ENCODE measurements at regions not wholly inside any gene's neighbourhood (a gene's known extent, or its start where the extent isn't known, plus 50 kb on each side); places are given as distances from the start of the nearest gene placed in this dataset.

DNA sequence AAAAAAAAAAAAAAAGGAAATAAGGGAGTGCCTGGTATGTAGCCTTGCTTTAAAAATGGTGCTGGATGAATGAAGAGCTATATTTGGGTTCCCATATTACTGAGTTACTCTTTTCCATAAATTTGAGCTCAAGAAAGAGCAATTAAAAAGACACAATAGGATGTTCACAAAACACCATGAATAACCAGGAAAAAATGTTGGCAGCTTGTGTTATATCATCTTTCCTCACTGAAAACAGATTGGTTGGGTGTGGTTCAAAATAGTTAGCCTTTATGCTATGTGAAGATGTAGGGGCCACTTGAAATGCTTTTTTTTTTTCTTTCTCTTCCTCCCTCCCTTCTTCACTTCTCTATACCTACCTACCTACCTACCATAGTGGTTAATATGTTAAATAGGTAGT lies 256.9 kb downstream of the STK31 start:
- Histone ChIP-seq H3K79me2 (ENCODE audit: insufficient read depth, low read length) (no peaks in the 10 kb centered on the region), H3K27me3 (ENCODE audit: insufficient read depth, low read length, poor library complexity) (no peaks in the 10 kb centered on the region), H3K9ac (ENCODE audit: low read depth, low read length) (no peak overlapping the region), H3K27ac (ENCODE audit: low read length) (no peak overlapping the region), H3K36me3 (ENCODE audit: insufficient read depth, low read length) (no peaks in the 10 kb centered on the region), H3K4me1 (ENCODE audit: insufficient read depth, low read length) (no peaks in the 10 kb centered on the region), H3K4me3 (ENCODE audit: low read depth in 1 of 2, low read length in 2 of 2) (no peak overlapping the region), H4K20me1 (ENCODE audit: insufficient read depth, low read length) (no peaks in the 10 kb centered on the region), H3K4me2 (ENCODE audit: insufficient read depth, low read length) (no peak overlapping the region), H2AFZ (ENCODE audit: low read depth, low read length) (no peak overlapping the region), H3K9me3 (ENCODE audit: insufficient read depth, low read length, severe bottlenecking) (no peaks in the 10 kb centered on the region)
- no peak for TF ChIP-seq EZH2 (IDR thresholded peaks at IDR 0.05; ENCODE audit: borderline replicate concordance, low read depth, low read length, severe bottlenecking)
- TF ChIP-seq, protein P1, sequence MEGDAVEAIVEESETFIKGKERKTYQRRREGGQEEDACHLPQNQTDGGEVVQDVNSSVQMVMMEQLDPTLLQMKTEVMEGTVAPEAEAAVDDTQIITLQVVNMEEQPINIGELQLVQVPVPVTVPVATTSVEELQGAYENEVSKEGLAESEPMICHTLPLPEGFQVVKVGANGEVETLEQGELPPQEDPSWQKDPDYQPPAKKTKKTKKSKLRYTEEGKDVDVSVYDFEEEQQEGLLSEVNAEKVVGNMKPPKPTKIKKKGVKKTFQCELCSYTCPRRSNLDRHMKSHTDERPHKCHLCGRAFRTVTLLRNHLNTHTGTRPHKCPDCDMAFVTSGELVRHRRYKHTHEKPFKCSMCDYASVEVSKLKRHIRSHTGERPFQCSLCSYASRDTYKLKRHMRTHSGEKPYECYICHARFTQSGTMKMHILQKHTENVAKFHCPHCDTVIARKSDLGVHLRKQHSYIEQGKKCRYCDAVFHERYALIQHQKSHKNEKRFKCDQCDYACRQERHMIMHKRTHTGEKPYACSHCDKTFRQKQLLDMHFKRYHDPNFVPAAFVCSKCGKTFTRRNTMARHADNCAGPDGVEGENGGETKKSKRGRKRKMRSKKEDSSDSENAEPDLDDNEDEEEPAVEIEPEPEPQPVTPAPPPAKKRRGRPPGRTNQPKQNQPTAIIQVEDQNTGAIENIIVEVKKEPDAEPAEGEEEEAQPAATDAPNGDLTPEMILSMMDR (IDR thresholded peaks at IDR 0.05; ENCODE audit: borderline replicate concordance, extremely low read depth, low read length, poor library complexity, severe bottlenecking) = no peak
- no peak for ATAC-seq (ENCODE audit: insufficient read depth, low read depth)
- no peak for DNase-seq

DNA sequence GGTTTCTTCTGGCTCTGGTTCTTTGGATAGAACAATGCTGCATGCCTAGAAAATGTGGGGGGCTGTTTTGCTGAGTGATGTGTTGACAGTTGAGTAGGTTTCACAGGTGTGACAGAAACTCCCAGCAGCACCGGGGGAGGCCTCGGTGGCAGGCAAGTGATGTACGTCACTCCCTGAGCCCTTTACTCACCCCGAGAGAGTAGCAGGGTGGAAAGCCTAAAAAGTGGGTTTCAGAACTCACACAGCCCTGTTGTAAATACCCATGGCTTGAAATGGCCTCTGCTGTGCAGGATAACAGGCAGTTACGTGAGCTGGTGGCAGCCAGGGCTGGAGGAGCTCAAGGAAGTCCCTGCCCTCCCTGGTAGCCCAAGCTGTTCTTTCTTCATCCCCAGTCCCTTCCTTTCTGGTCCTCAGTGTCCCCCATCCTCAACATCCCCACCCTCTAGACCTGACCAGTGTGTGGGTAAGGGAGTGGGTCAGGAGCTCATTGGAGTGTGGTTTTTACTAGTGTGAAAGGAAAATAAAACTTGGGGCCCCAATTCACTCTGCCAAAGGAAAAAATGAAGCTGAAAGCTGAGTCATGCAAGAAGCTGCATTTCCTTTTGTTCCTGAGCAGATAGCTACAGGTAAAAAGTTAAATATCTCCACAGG lies 258.1 kb downstream of the STK31 start:
- Histone ChIP-seq H4K20me1 (ENCODE audit: insufficient read depth, low read length) (no peaks in the 10 kb centered on the region), H3K4me3 (ENCODE audit: low read depth in 1 of 2, low read length in 2 of 2) (no peak overlapping the region), H3K4me2 (ENCODE audit: insufficient read depth, low read length) (no peak overlapping the region), H3K4me1 (ENCODE audit: insufficient read depth, low read length) (no peaks in the 10 kb centered on the region), H3K36me3 (ENCODE audit: insufficient read depth, low read length) (no peaks in the 10 kb centered on the region), H3K79me2 (ENCODE audit: insufficient read depth, low read length) (no peaks in the 10 kb centered on the region), H2AFZ (ENCODE audit: low read depth, low read length) (no peak overlapping the region), H3K9ac (ENCODE audit: low read depth, low read length) (no peak overlapping the region), H3K9me3 (ENCODE audit: insufficient read depth, low read length, severe bottlenecking) (no peaks in the 10 kb centered on the region), H3K27ac (ENCODE audit: low read length) (no peak overlapping the region), H3K27me3 (ENCODE audit: insufficient read depth, low read length, poor library complexity) (no peaks in the 10 kb centered on the region)
- TF ChIP-seq, protein P1 (IDR thresholded peaks at IDR 0.05; ENCODE audit: borderline replicate concordance, extremely low read depth, low read length, poor library complexity, severe bottlenecking) = no peak
- no peak for TF ChIP-seq EZH2 (IDR thresholded peaks at IDR 0.05; ENCODE audit: borderline replicate concordance, low read depth, low read length, severe bottlenecking)
- ATAC-seq (ENCODE audit: insufficient read depth, low read depth) (no peak), DNase-seq (no peak)

DNA sequence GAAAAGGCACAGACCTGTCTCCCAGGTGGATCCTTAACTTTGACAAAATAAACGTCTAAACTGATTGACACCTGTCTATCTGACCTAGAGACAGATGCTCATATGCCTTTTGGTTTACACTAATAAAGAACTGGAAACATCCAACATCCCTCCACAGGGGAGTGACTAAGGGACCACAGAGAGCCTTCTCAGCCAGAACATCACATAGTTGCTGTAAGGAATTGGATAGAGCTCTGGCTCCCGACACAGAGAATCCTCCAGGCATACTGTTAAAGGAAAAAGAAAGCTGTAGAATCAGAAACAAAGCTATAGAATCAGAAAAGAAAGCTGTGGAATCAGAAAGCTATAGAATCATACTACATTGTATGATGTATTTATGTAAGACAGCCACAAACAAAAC lies 258.8 kb downstream of the STK31 start:
- TF ChIP-seq, protein P1 (IDR thresholded peaks at IDR 0.05; ENCODE audit: borderline replicate concordance, extremely low read depth, low read length, poor library complexity, severe bottlenecking) = no peak
- TF ChIP-seq EZH2 (IDR thresholded peaks at IDR 0.05; ENCODE audit: borderline replicate concordance, low read depth, low read length, severe bottlenecking) = no peak
- Histone ChIP-seq H3K79me2 (ENCODE audit: insufficient read depth, low read length) (no peaks in the 10 kb centered on the region), H3K27me3 (ENCODE audit: insufficient read depth, low read length, poor library complexity) (no peaks in the 10 kb centered on the region), H3K9me3 (ENCODE audit: insufficient read depth, low read length, severe bottlenecking) (no peaks in the 10 kb centered on the region), H3K4me3 (ENCODE audit: low read depth in 1 of 2, low read length in 2 of 2) (no peak overlapping the region), H3K9ac (ENCODE audit: low read depth, low read length) (no peak overlapping the region), H3K4me1 (ENCODE audit: insufficient read depth, low read length) (no peaks in the 10 kb centered on the region), H3K27ac (ENCODE audit: low read length) (no peak overlapping the region), H2AFZ (ENCODE audit: low read depth, low read length) (no peak overlapping the region), H4K20me1 (ENCODE audit: insufficient read depth, low read length) (no peaks in the 10 kb centered on the region), H3K4me2 (ENCODE audit: insufficient read depth, low read length) (no peak overlapping the region), H3K36me3 (ENCODE audit: insufficient read depth, low read length) (no peaks in the 10 kb centered on the region)
- no peak for DNase-seq
- no peak for ATAC-seq (ENCODE audit: insufficient read depth, low read depth)

Measured in DND-41 (cell line).